ENCODE measurements at regions not wholly inside any gene's neighbourhood (a gene's known extent, or its start where the extent isn't known, plus 50 kb on each side); places are given as distances from the start of the nearest gene placed in this dataset.
"Not testable (repeated sequence)": the region's sequence is repeated elsewhere in the genome, so short reads cannot be mapped to it uniquely, and the experiment has no call there.

- H3K36me3 ChIP-seq (ENCODE audit: control insufficient read depth in 2 of 3, insufficient read depth in 3 of 3, low read length in 3 of 3); POLR2A ChIA-PET; H3K4me3 ChIP-seq (ENCODE audit: low read length); H3K4me1 ChIP-seq (ENCODE audit: control insufficient read depth in 2 of 2, insufficient read depth in 2 of 2, low read length in 2 of 2); H3K4me3 Mint-ChIP-seq; intact Hi-C loops (cut with micrococcal nuclease); H3K9me3 ChIP-seq (ENCODE audit: control insufficient read depth in 2 of 3, low read length in 3 of 3); H3K4me1 Mint-ChIP-seq; H3K36me3 Mint-ChIP-seq; H3K27ac Mint-ChIP-seq; ATAC-seq; H3K9me3 Mint-ChIP-seq; H3K27ac ChIP-seq (ENCODE audit: low read depth, low read length); DNase-seq; H3K27me3 Mint-ChIP-seq; H3K27me3 ChIP-seq (ENCODE audit: control insufficient read depth in 2 of 2, insufficient read depth in 2 of 2, low read length in 2 of 2); CTCF ChIA-PET: not testable (repeated sequence)
Observed at GRCh38 chr7:76956531-76956930, 75.6 kb downstream of the SPDYE17 start.

- H3K36me3 ChIP-seq (ENCODE audit: control insufficient read depth in 2 of 3, insufficient read depth in 3 of 3, low read length in 3 of 3); H3K9me3 Mint-ChIP-seq; ATAC-seq; H3K4me1 ChIP-seq (ENCODE audit: control insufficient read depth in 2 of 2, insufficient read depth in 2 of 2, low read length in 2 of 2); H3K4me3 ChIP-seq (ENCODE audit: low read length); H3K27ac ChIP-seq (ENCODE audit: low read depth, low read length); H3K27me3 Mint-ChIP-seq; CTCF ChIA-PET; DNase-seq; H3K27me3 ChIP-seq (ENCODE audit: control insufficient read depth in 2 of 2, insufficient read depth in 2 of 2, low read length in 2 of 2); H3K9me3 ChIP-seq (ENCODE audit: control insufficient read depth in 2 of 3, low read length in 3 of 3); H3K4me1 Mint-ChIP-seq; H3K36me3 Mint-ChIP-seq; POLR2A ChIA-PET; intact Hi-C loops (cut with micrococcal nuclease); H3K4me3 Mint-ChIP-seq; H3K27ac Mint-ChIP-seq: not testable (repeated sequence)
Observed at GRCh38 chr7:76955124-76955523, 77.0 kb downstream of the SPDYE17 start.

GRCh38 chr7:76944603-76945002 lies 87.6 kb downstream of the SPDYE17 start:
- H3K36me3 Mint-ChIP-seq; H3K9me3 Mint-ChIP-seq; H3K4me3 Mint-ChIP-seq; ATAC-seq; H3K27me3 ChIP-seq (ENCODE audit: control insufficient read depth in 2 of 2, insufficient read depth in 2 of 2, low read length in 2 of 2); H3K9me3 ChIP-seq (ENCODE audit: control insufficient read depth in 2 of 3, low read length in 3 of 3); DNase-seq; CTCF ChIA-PET; H3K27me3 Mint-ChIP-seq; intact Hi-C loops (cut with micrococcal nuclease); POLR2A ChIA-PET; H3K4me3 ChIP-seq (ENCODE audit: low read length); H3K27ac ChIP-seq (ENCODE audit: low read depth, low read length); H3K4me1 Mint-ChIP-seq; H3K4me1 ChIP-seq (ENCODE audit: control insufficient read depth in 2 of 2, insufficient read depth in 2 of 2, low read length in 2 of 2); H3K36me3 ChIP-seq (ENCODE audit: control insufficient read depth in 2 of 3, insufficient read depth in 3 of 3, low read length in 3 of 3): not testable (repeated sequence)
- peak overlapping the region in 1 of 9 donors; percentile 69 for H3K27ac Mint-ChIP-seq

GRCh38 chr7:76941809-76942765 lies 90.1 kb downstream of the SPDYE17 start:
- H3K4me1 Mint-ChIP-seq; H3K27ac ChIP-seq (ENCODE audit: low read depth, low read length); H3K36me3 ChIP-seq (ENCODE audit: control insufficient read depth in 2 of 3, insufficient read depth in 3 of 3, low read length in 3 of 3); intact Hi-C loops (cut with micrococcal nuclease); H3K27me3 Mint-ChIP-seq; H3K27ac Mint-ChIP-seq; H3K4me3 Mint-ChIP-seq; H3K27me3 ChIP-seq (ENCODE audit: control insufficient read depth in 2 of 2, insufficient read depth in 2 of 2, low read length in 2 of 2); CTCF ChIA-PET; H3K9me3 ChIP-seq (ENCODE audit: control insufficient read depth in 2 of 3, low read length in 3 of 3); DNase-seq; H3K9me3 Mint-ChIP-seq; H3K36me3 Mint-ChIP-seq; POLR2A ChIA-PET; ATAC-seq; H3K4me3 ChIP-seq (ENCODE audit: low read length); H3K4me1 ChIP-seq (ENCODE audit: control insufficient read depth in 2 of 2, insufficient read depth in 2 of 2, low read length in 2 of 2): not testable (repeated sequence)

- H3K4me1 Mint-ChIP-seq; H3K9me3 ChIP-seq (ENCODE audit: control insufficient read depth in 2 of 3, low read length in 3 of 3); H3K27me3 Mint-ChIP-seq; H3K9me3 Mint-ChIP-seq; H3K27me3 ChIP-seq (ENCODE audit: control insufficient read depth in 2 of 2, insufficient read depth in 2 of 2, low read length in 2 of 2); DNase-seq; H3K36me3 ChIP-seq (ENCODE audit: control insufficient read depth in 2 of 3, insufficient read depth in 3 of 3, low read length in 3 of 3); H3K4me1 ChIP-seq (ENCODE audit: control insufficient read depth in 2 of 2, insufficient read depth in 2 of 2, low read length in 2 of 2); CTCF ChIA-PET; intact Hi-C loops (cut with micrococcal nuclease); H3K27ac Mint-ChIP-seq; H3K4me3 Mint-ChIP-seq; H3K4me3 ChIP-seq (ENCODE audit: low read length); H3K27ac ChIP-seq (ENCODE audit: low read depth, low read length); H3K36me3 Mint-ChIP-seq; ATAC-seq; POLR2A ChIA-PET: not testable (repeated sequence)
Observed at GRCh38 chr7:76937781-76938180, 94.4 kb downstream of the SPDYE17 start.

GRCh38 chr7:76937330-76937729 lies 94.8 kb downstream of the SPDYE17 start:
- DNase-seq; POLR2A ChIA-PET; H3K27ac ChIP-seq (ENCODE audit: low read depth, low read length); intact Hi-C loops (cut with micrococcal nuclease); H3K36me3 Mint-ChIP-seq; H3K4me3 ChIP-seq (ENCODE audit: low read length); H3K27me3 Mint-ChIP-seq; H3K27me3 ChIP-seq (ENCODE audit: control insufficient read depth in 2 of 2, insufficient read depth in 2 of 2, low read length in 2 of 2); H3K9me3 Mint-ChIP-seq; H3K36me3 ChIP-seq (ENCODE audit: control insufficient read depth in 2 of 3, insufficient read depth in 3 of 3, low read length in 3 of 3); H3K4me1 ChIP-seq (ENCODE audit: control insufficient read depth in 2 of 2, insufficient read depth in 2 of 2, low read length in 2 of 2); CTCF ChIA-PET; ATAC-seq; H3K9me3 ChIP-seq (ENCODE audit: control insufficient read depth in 2 of 3, low read length in 3 of 3); H3K4me3 Mint-ChIP-seq; H3K4me1 Mint-ChIP-seq: not testable (repeated sequence)
- peak overlapping the region in 1 of 9 donors; percentile 1 for H3K27ac Mint-ChIP-seq

GRCh38 chr7:76936346-76936745 lies 95.8 kb downstream of the SPDYE17 start:
- H3K27me3 ChIP-seq (ENCODE audit: control insufficient read depth in 2 of 2, insufficient read depth in 2 of 2, low read length in 2 of 2); H3K4me1 Mint-ChIP-seq; H3K4me3 Mint-ChIP-seq; H3K36me3 Mint-ChIP-seq; H3K27me3 Mint-ChIP-seq; CTCF ChIA-PET; intact Hi-C loops (cut with micrococcal nuclease); ATAC-seq; H3K9me3 Mint-ChIP-seq; DNase-seq; H3K4me1 ChIP-seq (ENCODE audit: control insufficient read depth in 2 of 2, insufficient read depth in 2 of 2, low read length in 2 of 2); POLR2A ChIA-PET; H3K36me3 ChIP-seq (ENCODE audit: control insufficient read depth in 2 of 3, insufficient read depth in 3 of 3, low read length in 3 of 3); H3K9me3 ChIP-seq (ENCODE audit: control insufficient read depth in 2 of 3, low read length in 3 of 3); H3K4me3 ChIP-seq (ENCODE audit: low read length); H3K27ac ChIP-seq (ENCODE audit: low read depth, low read length): not testable (repeated sequence)
- peak overlapping the region in 1 of 9 donors; percentile 71 for H3K27ac Mint-ChIP-seq

Data from naive thymus-derived CD4-positive, alpha-beta T cell (primary cell).